ENCODE measurements at regions not wholly inside any gene's neighbourhood (a gene's known extent, or its start where the extent isn't known, plus 50 kb on each side); places are given as distances from the start of the nearest gene placed in this dataset.
"Not testable (repeated sequence)": the region's sequence is repeated elsewhere in the genome, so short reads cannot be mapped to it uniquely, and the experiment has no call there.

GRCh38 chr1:187921426-187921825 is 1092.7 kb downstream of the PLA2G4A start:
- no peak for DNase-seq

- DNase-seq = no peak
Observed at GRCh38 chr1:187922255-187922654, 1093.5 kb downstream of the PLA2G4A start.

GRCh38 chr1:187924252-187924651 is 1095.5 kb downstream of the PLA2G4A start:
- no peak for DNase-seq

GRCh38 chr1:187928288-187928687 is 1099.5 kb downstream of the PLA2G4A start:
- DNase-seq = no peak

- no peak for DNase-seq
Observed at GRCh38 chr1:187928696-187929095, 1099.9 kb downstream of the PLA2G4A start.

GRCh38 chr1:187931776-187932175 is 1103.0 kb downstream of the PLA2G4A start:
- DNase-seq = no peak

GRCh38 chr1:187933562-187934419 is 1105.0 kb downstream of the PLA2G4A start:
- DNase-seq = no peak

GRCh38 chr1:187936667-187937066 is 1107.9 kb downstream of the PLA2G4A start:
- DNase-seq = no peak

GRCh38 chr1:187938092-187938491 is 1109.3 kb downstream of the PLA2G4A start:
- DNase-seq = no peak

GRCh38 chr1:187942986-187943385 is 1114.2 kb downstream of the PLA2G4A start:
- DNase-seq = no peak

- no peak for DNase-seq
Observed at GRCh38 chr1:187943606-187944403, 1115.1 kb downstream of the PLA2G4A start.

- DNase-seq = not testable (repeated sequence)
Observed at GRCh38 chr1:187946661-187947060, 1117.9 kb downstream of the PLA2G4A start.

- DNase-seq = no peak
Observed at GRCh38 chr1:187947359-187947758, 1118.6 kb downstream of the PLA2G4A start.

GRCh38 chr1:187948170-187948794 is 1119.5 kb downstream of the PLA2G4A start:
- no peak for DNase-seq

GRCh38 chr1:187949567-187949966 is 1120.8 kb downstream of the PLA2G4A start:
- DNase-seq = no peak

GRCh38 chr1:187951817-187952216 is 1123.1 kb downstream of the PLA2G4A start:
- DNase-seq = no peak

GRCh38 chr1:187952446-187952845 is 1123.7 kb downstream of the PLA2G4A start:
- no peak for DNase-seq

GRCh38 chr1:187956975-187957374 is 1128.2 kb downstream of the PLA2G4A start:
- no peak for DNase-seq

- no peak for DNase-seq
Observed at GRCh38 chr1:187958207-187958606, 1129.5 kb downstream of the PLA2G4A start.

- DNase-seq = no peak
Observed at GRCh38 chr1:187959062-187959461, 1130.3 kb downstream of the PLA2G4A start.

GRCh38 chr1:187960125-187960638 is 1131.4 kb downstream of the PLA2G4A start:
- DNase-seq = no peak

- no peak for DNase-seq
Observed at GRCh38 chr1:187961895-187962294, 1133.1 kb downstream of the PLA2G4A start.

GRCh38 chr1:187971851-187972250 is 1143.1 kb downstream of the PLA2G4A start:
- DNase-seq = no peak

Data from T1000 (cell line).